IMR-90 (cell line): ENCODE measurements at regions not wholly inside any gene's neighbourhood (a gene's known extent, or its start where the extent isn't known, plus 50 kb on each side); places are given as distances from the start of the nearest gene placed in this dataset.

Experiments used
- ATAC-seq: fragments of 200-7000 bp; cut with Tn5 transposase; 2 replicates; pipeline ENCODE4 v1.9.1; 2020; ENCODE audit warnings: low read depth, mild to moderate bottlenecking, moderate library complexity
- BruUV-seq: library from RNA; stranded (reverse); fragments of 400-500 nt; replicated peaks from 2 replicates; lab custom pipeline; 2021; lab: Mats Ljungman, UMichigan
- CTCF ChIA-PET: fragments of 300-600 bp; formaldehyde crosslinking; extraction: SDS; loops from one replicate; lab custom pipeline; 2021; ENCODE audit warnings: antibody characterized with exemption; lab: Yijun Ruan, JAX
- POLR2A ChIA-PET: fragments of 300-600 bp; sonication (Branson Sonifier 250); formaldehyde crosslinking; loops from one replicate; lab custom pipeline; 2022; ENCODE audit warnings: antibody characterized with exemption; ENCODE audit not compliant: unreplicated experiment; lab: Charles Lee
- DNase-seq: peaks from one replicate; pipeline ENCODE4 v3.0.0; 2013
- H2AFZ ChIP-seq: replicated peaks from 2 replicates; pipeline ENCODE3; 2013; ENCODE audit warnings: low read length, mild to moderate bottlenecking; ENCODE audit not compliant: poor library complexity
- H2AK5ac ChIP-seq: 2 replicates; pipeline ENCODE4 v1.6.1; 2013; ENCODE audit warnings: low read depth, low read length, inconsistent platforms
- H2AK9ac ChIP-seq: replicated peaks from 2 replicates; pipeline ENCODE3; 2013; ENCODE audit warnings: mild to moderate bottlenecking, low read depth, low read length, moderate library complexity; ENCODE audit not compliant: poor library complexity
- H2BK120ac ChIP-seq: 2 replicates; pipeline ENCODE4 v1.6.1; 2013; ENCODE audit warnings: low read depth, low read length, inconsistent platforms
- H2BK15ac ChIP-seq: 3 replicates; pipeline ENCODE4 v1.6.1; 2013; ENCODE audit warnings: low read depth, low read length, inconsistent platforms
- H2BK20ac ChIP-seq: 2 replicates; pipeline ENCODE4 v1.6.1; 2013; ENCODE audit warnings: low read depth, mild to moderate bottlenecking, inconsistent platforms, low read length, moderate library complexity
- H2BK5ac ChIP-seq: 2 replicates; pipeline ENCODE4 v1.6.1; 2013; ENCODE audit warnings: mild to moderate bottlenecking, low read depth, low read length, inconsistent platforms; ENCODE audit not compliant: poor library complexity, severe bottlenecking
- H3K14ac ChIP-seq: replicated peaks from 2 replicates; pipeline ENCODE4 v1.6.1; 2013; ENCODE audit warnings: low read depth, low read length, inconsistent platforms
- H3K18ac ChIP-seq: 2 replicates; pipeline ENCODE4 v1.6.1; 2013; ENCODE audit warnings: low read depth, low read length, control low read depth
- H3K23ac ChIP-seq: 2 replicates; pipeline ENCODE4 v1.6.1; 2013; ENCODE audit warnings: low read depth, low read length, inconsistent platforms
- H3K27ac ChIP-seq: 2 replicates; pipeline ENCODE4 v1.5.1; 2013; ENCODE audit warnings: mild to moderate bottlenecking, control low read depth, low read length; ENCODE audit not compliant: insufficient read depth
- H3K27me3 ChIP-seq: 2 replicates; pipeline ENCODE4 v1.6.1; 2013; ENCODE audit warnings: low read length; ENCODE audit not compliant: control insufficient read depth, insufficient read depth
- H3K36me3 ChIP-seq: 2 replicates; pipeline ENCODE4 v1.6.1; 2013; ENCODE audit warnings: low read length, mixed read lengths; ENCODE audit not compliant: control insufficient read depth, insufficient read depth
- H3K4ac ChIP-seq: 2 replicates; pipeline ENCODE4 v1.6.1; 2013; ENCODE audit warnings: low read depth, low read length, inconsistent platforms
- H3K4me1 ChIP-seq: 2 replicates; pipeline ENCODE4 v1.6.1; 2013; ENCODE audit warnings: low read length, mixed read lengths; ENCODE audit not compliant: control insufficient read depth, insufficient read depth
- H3K4me2 ChIP-seq: 2 replicates; pipeline ENCODE4 v1.6.1; 2013; ENCODE audit warnings: low read depth, mild to moderate bottlenecking, control low read depth, low read length, moderate library complexity
- H3K4me3 ChIP-seq: 2 replicates; pipeline ENCODE4 v1.5.1; 2013; ENCODE audit warnings: low read depth, mild to moderate bottlenecking, control low read depth, low read length, moderate library complexity; ENCODE audit not compliant: insufficient read depth
- H3K56ac ChIP-seq: 2 replicates; pipeline ENCODE4 v1.6.1; 2013; ENCODE audit warnings: low read length, inconsistent platforms; ENCODE audit not compliant: insufficient read depth; ENCODE audit errors: extremely low read depth
- H3K79me1 ChIP-seq, 2 experiments: 2 replicates each; pipeline ENCODE4 v1.6.1; 2013; ENCODE audit warnings: low read length in 2 of 2, inconsistent platforms in 1 of 2, low read depth in 1 of 2
- H3K9ac ChIP-seq: 2 replicates; pipeline ENCODE4 v1.6.1; 2013; ENCODE audit warnings: low read depth, low read length, control low read depth
- H3K9me1 ChIP-seq: 2 replicates; pipeline ENCODE4 v1.6.1; 2013; ENCODE audit warnings: low read length, inconsistent platforms; ENCODE audit not compliant: insufficient read depth
- H3K9me3 ChIP-seq: 2 replicates; pipeline ENCODE4 v1.6.1; 2013; ENCODE audit warnings: low read length; ENCODE audit not compliant: control insufficient read depth, insufficient read depth
- H4K20me1 ChIP-seq: 2 replicates; pipeline ENCODE4 v1.6.1; 2013; ENCODE audit warnings: low read length, inconsistent platforms; ENCODE audit not compliant: insufficient read depth
- H4K5ac ChIP-seq: 2 replicates; pipeline ENCODE4 v1.6.1; 2013; ENCODE audit warnings: mild to moderate bottlenecking, low read depth, low read length, control low read depth
- H4K8ac ChIP-seq, 2 experiments: 2 replicates each; pipeline ENCODE4 v1.6.1; 2013; ENCODE audit warnings: low read depth in 2 of 2, low read length in 2 of 2, control low read depth in 1 of 2, inconsistent platforms in 1 of 2
- H4K91ac ChIP-seq: 2 replicates; pipeline ENCODE4 v1.6.1; 2013; ENCODE audit warnings: low read depth, low read length, inconsistent platforms; ENCODE audit not compliant: insufficient read depth
- CEBPB ChIP-seq: IDR thresholded peaks from 2 replicates; pipeline ENCODE4 v1.6.1; 2012; ENCODE audit warnings: low read depth, low read length, improper control_type of control experiment
- FOS ChIP-seq: fragments of 150-350 bp; IDR thresholded peaks from 2 replicates; pipeline ENCODE4 v1.6.1; 2016; ENCODE audit warnings: low read depth, low read length
- SMC3 ChIP-seq: fragments of 150-350 bp; IDR thresholded peaks from 2 replicates; pipeline ENCODE4 v1.6.1; 2016; ENCODE audit warnings: low read depth, mild to moderate bottlenecking, antibody characterized with exemption, low read length, moderate library complexity
- WGBS, 2 experiments: methylation state at CpG; one replicate each; pipeline versions ENCODE4 v1.1.5 to v1.1.7; 2013; ENCODE audit warnings: missing lambda C conversion rate in 2 of 2; ENCODE audit not compliant: insufficient read length in 1 of 2; ENCODE audit errors: extremely low coverage in 2 of 2; 5-methylcytosine and 5-hydroxymethylcytosine counted together
- dilution Hi-C: fragments of 300-500 bp; cut with HindIII; formaldehyde crosslinking; loops from one replicate; pipeline ENCODE4 v1.14.3; 2018; ENCODE audit warnings: low sequenced_read_pairs; ENCODE audit not compliant: unreplicated experiment
- in situ Hi-C: fragments of 300-500 bp; cut with MboI; formaldehyde crosslinking; loops from 3 replicates; pipeline ENCODE4 v1.14.3; 2019; ENCODE audit warnings: low sequenced_read_pairs, inconsistent platforms, mixed read lengths
- intact Hi-C: fragments of 100-400 bp; cut with micrococcal nuclease; formaldehyde crosslinking; loops from 2 replicates; pipeline ENCODE4 v1.10.0; 2022

- H3K36me3 ChIP-seq: no peaks in the 10 kb centered on the region
- WGBS, 2 experiments: no CpG with 5 or more reads among the region's 3 CpGs
- H3K27me3 ChIP-seq: no peaks in the 10 kb centered on the region
- no peak overlapping the region for H2BK15ac ChIP-seq
- H2BK20ac ChIP-seq: no peak overlapping the region
- H3K4me3 ChIP-seq: no peak overlapping the region
- H3K4ac ChIP-seq: no peak overlapping the region
- CTCF ChIA-PET: no interaction called here
- H2BK120ac ChIP-seq: no peak overlapping the region
- H4K20me1 ChIP-seq: no peaks in the 10 kb centered on the region
- no peak overlapping the region for H3K56ac ChIP-seq
- no peaks in the 10 kb centered on the region for H3K4me1 ChIP-seq
- DNase-seq (no peak), ATAC-seq (no peak)
- H3K4me2 ChIP-seq: no peak overlapping the region
- H2AFZ ChIP-seq: no peak overlapping the region
- H4K91ac ChIP-seq: no peak overlapping the region
- POLR2A ChIA-PET: no interaction called here
- H3K79me1 ChIP-seq: no peaks in the 10 kb centered on the region
- H2BK5ac ChIP-seq: no peak overlapping the region
- no peaks in the 10 kb centered on the region for H3K9me1 ChIP-seq
- dilution Hi-C loops: no loop called here
- intact Hi-C loops: no loop called here
- H3K14ac ChIP-seq: no peak overlapping the region
- H4K8ac ChIP-seq: no peak overlapping the region
- TF ChIP-seq FOS (no peak), SMC3 (no peak), CEBPB (no peak)
- no peak overlapping the region for H4K5ac ChIP-seq
- no peak overlapping the region for H3K27ac ChIP-seq
- H3K23ac ChIP-seq: no peak overlapping the region
- no peak overlapping the region for H2AK5ac ChIP-seq
- H3K9ac ChIP-seq: no peak overlapping the region
- H2AK9ac ChIP-seq: no peak overlapping the region
- in situ Hi-C loops: no loop called here
- peaks cover 4% of the 10 kb centered on the region for H3K9me3 ChIP-seq
- no peak overlapping the region for H3K18ac ChIP-seq
- BruUV-seq: no TSS peak
Observed at GRCh38 chr13:67829641-67830040, 599.5 kb upstream of the PCDH9 start.
